ENCODE measurements at regions not wholly inside any gene's neighbourhood (a gene's known extent, or its start where the extent isn't known, plus 50 kb on each side); places are given as distances from the start of the nearest gene placed in this dataset.

DNA sequence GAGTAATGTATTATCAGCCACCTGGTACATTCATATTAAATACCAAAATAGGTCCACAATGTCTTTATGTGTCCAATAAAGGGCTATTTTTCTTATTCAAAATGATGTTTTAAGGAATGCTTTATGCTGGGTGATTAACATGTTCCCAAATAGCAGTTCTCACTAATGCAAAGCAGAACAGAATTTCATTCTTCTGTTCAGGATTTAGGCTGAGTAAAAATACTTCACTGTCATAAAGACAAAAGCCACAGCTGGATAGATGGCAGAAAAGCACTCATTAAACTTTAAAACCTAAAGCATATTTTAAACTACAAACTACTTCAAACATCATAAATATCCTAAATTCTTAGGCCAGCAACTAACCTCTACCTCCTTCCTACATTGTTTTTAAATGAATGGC, 244.0 kb downstream of the TMA16 start:
- no peak for TF ChIP-seq POLR2A (IDR thresholded peaks at IDR 0.05; ENCODE audit: low read depth, low read length)
- FAIRE-seq (no peak), DNase-seq (ENCODE audit: insufficient read length, low spot score) (no peak)

DNA sequence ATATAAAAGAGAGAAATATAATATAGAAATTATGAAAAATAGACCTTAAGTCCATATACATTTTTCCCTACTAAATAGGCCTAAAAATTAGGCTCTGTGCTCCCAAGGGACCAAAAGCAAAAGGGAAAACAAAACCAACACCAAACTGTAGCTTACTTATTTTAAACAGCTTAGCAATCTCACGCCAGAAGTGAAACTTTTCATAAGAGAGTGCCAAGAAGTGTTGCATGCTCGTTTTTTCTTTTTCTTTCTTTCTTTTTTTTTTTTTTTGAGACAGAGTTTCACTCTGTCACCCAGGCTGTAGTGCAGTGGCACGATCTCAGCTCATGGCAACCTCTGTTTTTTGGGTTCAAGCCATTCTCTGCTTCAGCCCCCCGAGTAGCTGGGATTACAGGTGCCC, 250.4 kb downstream of the TMA16 start:
- FAIRE-seq (no peak), DNase-seq (ENCODE audit: insufficient read length, low spot score) (no peak)
- no peak for TF ChIP-seq POLR2A (IDR thresholded peaks at IDR 0.05; ENCODE audit: low read depth, low read length)

DNA sequence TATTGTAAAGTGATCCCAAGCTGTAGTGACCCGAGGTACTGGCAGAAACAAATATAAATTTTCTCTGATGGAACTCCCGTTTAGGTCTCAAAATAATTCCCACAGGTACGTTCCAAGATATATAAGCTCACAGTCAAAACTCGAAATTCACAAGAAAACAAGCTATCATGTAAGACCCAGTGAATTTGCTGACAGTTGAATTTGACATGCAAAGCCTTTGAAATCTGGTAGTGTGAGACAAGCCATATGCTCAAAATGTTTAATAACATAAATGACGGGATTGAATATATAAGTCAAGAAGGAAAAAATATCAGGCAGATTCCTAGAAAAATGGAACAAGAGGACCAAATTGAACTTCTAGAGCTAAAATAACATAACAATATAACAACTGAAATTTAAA, 252.8 kb downstream of the TMA16 start:
- DNase-seq (ENCODE audit: insufficient read length, low spot score) (no peak), FAIRE-seq (no peak)
- no peak for TF ChIP-seq POLR2A (IDR thresholded peaks at IDR 0.05; ENCODE audit: low read depth, low read length)

DNA sequence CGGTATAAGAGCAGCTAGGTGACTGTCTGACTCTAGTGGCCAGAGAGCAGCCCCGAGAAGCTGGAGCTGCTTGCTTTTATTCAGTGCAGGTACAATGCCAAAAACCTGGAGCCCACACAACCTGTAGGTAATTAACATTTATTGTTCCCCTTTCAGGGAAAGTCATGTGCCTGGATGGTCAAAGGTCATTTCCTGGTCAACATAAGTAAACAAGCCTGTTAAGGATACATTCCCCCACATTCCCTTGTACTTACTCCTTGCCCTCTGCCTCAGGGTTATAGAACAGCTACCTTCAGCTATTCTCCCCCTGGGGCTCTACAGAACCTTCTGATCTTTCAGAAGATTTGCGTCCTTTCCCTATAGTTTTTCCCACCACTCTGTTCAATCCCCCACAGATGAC, 253.4 kb downstream of the TMA16 start:
- FAIRE-seq (no peak), DNase-seq (ENCODE audit: insufficient read length, low spot score) (no peak)
- no peak for TF ChIP-seq POLR2A (IDR thresholded peaks at IDR 0.05; ENCODE audit: low read depth, low read length)

DNA sequence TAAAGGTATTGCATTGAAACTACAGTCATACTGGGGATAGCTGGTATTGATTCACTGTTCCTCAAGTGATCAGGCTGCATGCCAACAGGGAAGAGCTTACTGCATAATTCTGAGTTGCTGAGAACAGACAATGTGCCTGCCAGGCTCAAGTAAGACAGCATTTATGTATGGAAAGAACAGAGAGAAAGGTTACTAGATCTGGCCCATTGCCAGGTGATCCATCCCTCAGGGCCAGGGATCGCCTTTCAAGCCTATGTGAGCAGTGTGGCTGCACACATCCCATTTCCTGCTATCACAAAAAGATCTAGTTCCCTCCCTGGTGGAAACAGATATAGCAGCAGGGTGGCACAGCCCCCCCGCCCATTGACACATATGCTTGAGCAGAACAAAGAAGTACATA, 254.0 kb downstream of the TMA16 start:
- FAIRE-seq: no peak
- no peak for TF ChIP-seq POLR2A (IDR thresholded peaks at IDR 0.05; ENCODE audit: low read depth, low read length)
- no peak for DNase-seq (ENCODE audit: insufficient read length, low spot score)

DNA sequence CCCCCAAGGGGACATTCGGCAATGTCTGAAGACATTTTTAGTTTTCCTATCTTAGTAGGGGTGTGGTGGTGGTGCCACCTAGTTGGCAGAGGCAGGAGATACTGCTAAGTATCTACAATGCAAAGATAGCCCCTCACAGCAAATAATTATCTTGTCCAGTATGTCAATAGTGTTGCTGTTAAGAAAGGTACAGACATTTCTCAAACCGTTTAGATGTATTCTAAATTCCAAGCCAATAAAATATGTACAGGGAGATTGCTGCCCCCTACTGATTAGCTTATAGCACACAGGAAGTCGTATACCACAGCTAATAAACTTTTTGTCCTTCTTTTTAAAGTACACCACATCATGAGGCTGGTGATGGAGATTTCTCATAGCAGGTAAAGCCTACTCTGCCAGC, 260.5 kb downstream of the TMA16 start:
- FAIRE-seq: no peak
- no peak for TF ChIP-seq POLR2A (IDR thresholded peaks at IDR 0.05; ENCODE audit: low read depth, low read length)
- DNase-seq (ENCODE audit: insufficient read length, low spot score): no peak

DNA sequence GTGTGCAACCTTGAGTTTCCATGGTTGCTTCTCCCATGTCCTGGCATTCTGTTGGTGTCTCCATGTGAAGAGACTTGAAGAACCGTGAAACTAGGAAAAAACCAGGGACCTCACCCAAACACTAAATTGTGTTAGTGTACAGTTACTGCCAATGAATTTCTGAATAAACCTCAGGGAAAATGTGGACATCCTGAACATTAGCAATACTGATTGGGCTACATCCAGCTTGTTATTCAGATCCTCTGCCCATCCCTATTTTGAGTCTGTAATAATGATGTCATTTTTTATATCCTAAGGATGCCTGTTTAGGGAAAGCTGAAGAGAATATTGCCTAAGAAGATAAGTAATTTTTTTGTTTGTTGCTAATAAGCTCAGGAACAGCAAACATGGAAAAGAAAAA, 262.7 kb downstream of the TMA16 start:
- FAIRE-seq: no peak
- no peak for TF ChIP-seq POLR2A (IDR thresholded peaks at IDR 0.05; ENCODE audit: low read depth, low read length)

DNA sequence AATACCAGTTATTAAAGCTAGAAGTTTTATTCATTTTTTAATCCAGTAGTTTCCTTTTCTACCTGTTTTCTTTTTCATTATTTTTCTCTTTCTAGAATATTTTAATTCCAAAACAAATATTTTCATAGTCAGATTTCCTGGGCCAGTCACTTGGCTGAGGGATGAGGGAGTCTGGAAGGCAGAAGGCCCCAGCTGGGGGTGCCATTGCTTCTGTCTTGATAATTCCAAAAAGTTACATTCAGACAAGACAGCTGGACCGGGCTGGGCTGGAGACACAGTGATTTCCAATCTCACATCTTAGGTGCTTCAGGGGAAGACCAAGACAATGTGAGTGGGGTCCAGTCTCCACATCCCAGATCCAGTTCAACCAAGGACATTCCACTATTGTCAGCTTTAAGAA, 263.5 kb downstream of the TMA16 start:
- FAIRE-seq (no peak), DNase-seq (ENCODE audit: insufficient read length, low spot score) (no peak)
- no peak for TF ChIP-seq POLR2A (IDR thresholded peaks at IDR 0.05; ENCODE audit: low read depth, low read length)

More for the DNA sequence above, 262.7 kb downstream of the TMA16 start:
- no peak for DNase-seq (ENCODE audit: insufficient read length, low spot score)

DNA sequence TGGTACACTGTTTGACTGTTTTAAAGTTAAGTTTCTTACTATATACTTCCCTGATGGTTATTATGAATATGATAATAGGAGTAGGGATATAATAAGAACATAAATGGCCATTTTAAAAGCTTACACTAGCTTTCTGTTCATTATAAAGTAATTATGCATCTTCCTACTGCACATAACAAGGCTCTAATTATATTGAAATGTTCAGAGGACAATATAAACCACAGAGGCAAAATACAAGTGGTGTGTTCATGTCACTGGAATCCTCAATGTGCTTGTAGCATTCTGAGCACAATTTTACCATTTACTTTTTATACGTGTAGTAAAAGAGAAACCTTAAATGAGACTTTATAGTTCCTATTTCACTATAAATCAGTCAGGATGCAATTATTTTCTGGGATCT, 268.3 kb downstream of the TMA16 start:
- TF ChIP-seq POLR2A (IDR thresholded peaks at IDR 0.05; ENCODE audit: low read depth, low read length): no peak
- DNase-seq (ENCODE audit: insufficient read length, low spot score) (no peak), FAIRE-seq (no peak)

DNA sequence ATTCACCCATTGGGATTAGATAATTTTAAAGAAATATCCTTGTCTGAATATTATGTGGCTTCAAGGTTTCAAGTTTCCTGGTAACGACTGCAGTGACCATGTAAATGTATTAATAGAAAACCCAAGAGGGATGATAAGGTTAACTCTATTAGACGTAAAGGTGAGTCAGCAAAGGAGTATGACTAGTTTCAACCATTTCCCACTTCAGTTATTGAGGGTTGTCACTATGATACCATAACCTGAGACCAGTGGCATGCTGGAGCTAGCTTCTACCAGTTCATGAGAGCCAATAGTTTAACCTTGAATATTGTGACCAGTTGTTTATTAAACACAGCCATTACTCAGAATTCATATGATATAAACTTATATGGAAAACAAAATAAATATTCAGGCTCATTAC, 270.1 kb downstream of the TMA16 start:
- DNase-seq (ENCODE audit: insufficient read length, low spot score) (no peak), FAIRE-seq (no peak)
- TF ChIP-seq POLR2A (IDR thresholded peaks at IDR 0.05; ENCODE audit: low read depth, low read length): no peak

DNA sequence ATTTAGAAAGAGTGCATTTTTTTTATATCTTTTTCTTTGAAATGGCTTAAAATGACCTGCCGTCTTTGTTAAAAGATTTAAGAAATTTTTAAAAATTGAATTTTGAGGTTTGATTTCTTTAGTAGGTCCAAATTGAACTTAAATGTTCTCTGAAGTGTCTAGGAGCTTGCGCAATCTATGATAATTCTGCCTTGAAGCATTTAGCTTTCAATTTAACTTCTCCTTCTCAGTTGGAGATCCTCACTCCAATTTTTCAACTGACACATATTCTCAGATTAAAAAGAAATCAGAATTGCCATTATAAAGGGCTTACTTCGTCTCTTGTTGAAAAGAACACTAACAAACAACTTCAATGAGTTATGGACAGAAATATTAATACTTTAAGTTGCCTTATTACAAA, 273.5 kb downstream of the TMA16 start:
- TF ChIP-seq POLR2A (IDR thresholded peaks at IDR 0.05; ENCODE audit: low read depth, low read length): no peak
- FAIRE-seq (no peak), DNase-seq (ENCODE audit: insufficient read length, low spot score) (no peak)

DNA sequence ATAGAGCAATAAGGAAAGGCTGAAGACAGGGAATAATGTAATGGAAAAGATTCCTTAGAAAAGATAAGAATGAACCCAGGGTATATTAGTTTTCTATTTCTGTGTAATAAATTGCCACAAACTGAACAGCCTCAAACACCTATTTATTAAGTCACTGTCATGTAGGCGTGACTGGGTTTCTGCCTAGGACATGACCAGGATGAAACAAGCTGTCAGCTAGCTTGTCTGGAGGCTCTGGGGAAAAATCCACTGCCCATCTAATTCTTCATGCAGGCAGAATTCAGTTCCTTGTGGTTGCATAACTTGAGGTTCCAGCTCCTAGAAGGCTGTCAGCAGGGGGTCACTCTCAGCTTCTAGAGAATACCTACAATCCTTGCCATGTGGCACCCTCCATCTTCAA, 277.7 kb downstream of the TMA16 start:
- TF ChIP-seq POLR2A (IDR thresholded peaks at IDR 0.05; ENCODE audit: low read depth, low read length): no peak
- no peak for FAIRE-seq

DNA sequence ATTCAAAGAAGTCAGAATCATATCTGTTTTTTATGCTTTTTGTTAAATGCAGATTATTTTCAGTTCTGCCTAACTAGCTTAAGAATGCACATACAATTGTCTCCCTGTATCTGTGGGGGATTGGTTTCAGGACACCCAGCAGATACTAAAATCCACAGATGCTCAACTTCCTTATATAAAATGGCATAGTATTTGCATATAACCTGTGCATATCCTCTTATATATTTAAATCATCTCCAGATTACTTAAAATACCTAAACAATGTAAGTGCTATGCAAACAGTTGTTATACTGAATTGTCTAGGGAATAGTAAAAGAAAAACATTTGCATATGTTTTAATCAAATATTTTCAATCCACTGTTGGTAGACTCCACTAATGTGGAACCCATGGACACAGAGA, 279.4 kb downstream of the TMA16 start:
- TF ChIP-seq POLR2A (IDR thresholded peaks at IDR 0.05; ENCODE audit: low read depth, low read length): no peak
- no peak for FAIRE-seq
- DNase-seq (ENCODE audit: insufficient read length, low spot score): no peak

More for the DNA sequence above, 277.7 kb downstream of the TMA16 start:
- no peak for DNase-seq (ENCODE audit: insufficient read length, low spot score)

DNA sequence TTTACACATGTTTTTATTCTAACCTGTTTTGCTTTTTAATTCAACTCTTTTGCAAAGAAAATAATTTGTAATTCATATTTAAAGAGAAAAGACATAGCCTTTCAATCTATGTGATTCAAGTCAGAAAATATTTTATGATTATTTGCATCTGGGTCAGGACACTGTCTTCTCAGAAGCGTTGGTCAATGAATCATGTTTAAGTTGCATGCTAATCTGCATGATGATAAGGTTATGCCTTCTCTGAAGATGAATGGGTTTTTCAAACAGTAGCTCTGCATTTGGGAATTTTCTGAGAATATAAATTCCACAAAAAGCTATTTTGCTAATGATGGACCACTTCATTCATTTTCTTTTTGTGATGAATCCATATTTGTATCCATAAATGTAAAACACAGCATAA, 282.5 kb downstream of the TMA16 start:
- no peak for DNase-seq (ENCODE audit: insufficient read length, low spot score)
- no peak for TF ChIP-seq POLR2A (IDR thresholded peaks at IDR 0.05; ENCODE audit: low read depth, low read length)
- no peak for FAIRE-seq

DNA sequence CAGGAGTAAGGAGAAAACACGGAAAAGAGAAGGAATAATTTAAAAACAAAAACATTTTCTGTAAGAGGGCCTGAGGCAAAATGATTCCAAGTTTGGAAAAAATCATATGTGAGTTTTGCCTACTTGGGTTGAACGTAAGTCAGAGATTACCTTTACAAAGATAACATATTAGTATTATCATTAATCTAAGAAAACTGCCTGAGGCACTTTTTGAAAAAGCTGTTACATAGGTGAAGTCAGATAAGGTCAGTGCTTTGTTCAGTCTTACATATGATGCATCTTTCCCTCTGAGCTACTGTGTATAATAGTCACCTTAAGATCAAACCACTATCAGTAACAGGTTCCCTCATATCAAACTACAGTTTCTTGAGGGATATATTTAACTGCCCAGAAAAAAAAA, 287.2 kb downstream of the TMA16 start:
- FAIRE-seq (no peak), DNase-seq (ENCODE audit: insufficient read length, low spot score) (no peak)
- TF ChIP-seq POLR2A (IDR thresholded peaks at IDR 0.05; ENCODE audit: low read depth, low read length): no peak

DNA sequence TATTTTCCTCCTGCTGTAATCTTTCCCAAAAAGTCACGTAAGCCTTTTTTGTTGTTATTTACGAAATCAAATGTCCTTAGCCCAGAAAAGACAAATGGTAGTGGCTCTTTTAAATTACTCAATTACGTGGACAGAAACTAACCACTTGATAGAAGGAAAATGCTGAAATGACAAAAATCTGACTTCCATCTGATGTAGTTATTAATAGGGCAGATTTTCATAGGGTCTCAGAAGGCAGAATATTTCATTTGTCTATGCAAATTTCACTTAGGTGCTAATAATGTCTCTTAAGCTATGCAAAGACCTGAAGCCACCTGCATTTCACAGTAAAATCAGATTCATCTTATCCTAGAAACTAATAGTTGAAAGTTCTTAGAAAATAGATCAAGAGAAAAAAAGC, 295.7 kb downstream of the TMA16 start:
- DNase-seq (ENCODE audit: insufficient read length, low spot score) (no peak), FAIRE-seq (no peak)
- TF ChIP-seq POLR2A (IDR thresholded peaks at IDR 0.05; ENCODE audit: low read depth, low read length): no peak

All from H54 (cell line).